ENCODE measurements at regions not wholly inside any gene's neighbourhood (a gene's known extent, or its start where the extent isn't known, plus 50 kb on each side); places are given as distances from the start of the nearest gene placed in this dataset.

GRCh38 chr7:69114374-69114773 is 483.9 kb upstream of the AUTS2 start:
- TF ChIP-seq EZH2phosphoT487 (IDR thresholded peaks at IDR 0.05; ENCODE audit: insufficient read depth, low read depth), result no peak
- no peak for TF ChIP-seq EZH2 (IDR thresholded peaks at IDR 0.05; ENCODE audit: insufficient read depth, poor library complexity, severe bottlenecking)

Measured in GM23248 (cell line).